ENCODE measurements at regions not wholly inside any gene's neighbourhood (a gene's known extent, or its start where the extent isn't known, plus 50 kb on each side); places are given as distances from the start of the nearest gene placed in this dataset.

- TF ChIP-seq, protein P1, sequence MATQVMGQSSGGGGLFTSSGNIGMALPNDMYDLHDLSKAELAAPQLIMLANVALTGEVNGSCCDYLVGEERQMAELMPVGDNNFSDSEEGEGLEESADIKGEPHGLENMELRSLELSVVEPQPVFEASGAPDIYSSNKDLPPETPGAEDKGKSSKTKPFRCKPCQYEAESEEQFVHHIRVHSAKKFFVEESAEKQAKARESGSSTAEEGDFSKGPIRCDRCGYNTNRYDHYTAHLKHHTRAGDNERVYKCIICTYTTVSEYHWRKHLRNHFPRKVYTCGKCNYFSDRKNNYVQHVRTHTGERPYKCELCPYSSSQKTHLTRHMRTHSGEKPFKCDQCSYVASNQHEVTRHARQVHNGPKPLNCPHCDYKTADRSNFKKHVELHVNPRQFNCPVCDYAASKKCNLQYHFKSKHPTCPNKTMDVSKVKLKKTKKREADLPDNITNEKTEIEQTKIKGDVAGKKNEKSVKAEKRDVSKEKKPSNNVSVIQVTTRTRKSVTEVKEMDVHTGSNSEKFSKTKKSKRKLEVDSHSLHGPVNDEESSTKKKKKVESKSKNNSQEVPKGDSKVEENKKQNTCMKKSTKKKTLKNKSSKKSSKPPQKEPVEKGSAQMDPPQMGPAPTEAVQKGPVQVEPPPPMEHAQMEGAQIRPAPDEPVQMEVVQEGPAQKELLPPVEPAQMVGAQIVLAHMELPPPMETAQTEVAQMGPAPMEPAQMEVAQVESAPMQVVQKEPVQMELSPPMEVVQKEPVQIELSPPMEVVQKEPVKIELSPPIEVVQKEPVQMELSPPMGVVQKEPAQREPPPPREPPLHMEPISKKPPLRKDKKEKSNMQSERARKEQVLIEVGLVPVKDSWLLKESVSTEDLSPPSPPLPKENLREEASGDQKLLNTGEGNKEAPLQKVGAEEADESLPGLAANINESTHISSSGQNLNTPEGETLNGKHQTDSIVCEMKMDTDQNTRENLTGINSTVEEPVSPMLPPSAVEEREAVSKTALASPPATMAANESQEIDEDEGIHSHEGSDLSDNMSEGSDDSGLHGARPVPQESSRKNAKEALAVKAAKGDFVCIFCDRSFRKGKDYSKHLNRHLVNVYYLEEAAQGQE (IDR thresholded peaks at IDR 0.05; ENCODE audit: unreplicated experiment): no peak
- no peak for TF ChIP-seq CTCF (conservative IDR thresholded peaks at IDR 0.05; ENCODE audit: low read depth in 2 of 2)
- no peak for TF ChIP-seq POLR2AphosphoS5 (IDR thresholded peaks at IDR 0.05; ENCODE audit: low read depth)
- TF ChIP-seq EZH2phosphoT487 (IDR thresholded peaks at IDR 0.05; ENCODE audit: unreplicated experiment): no peak
- TF ChIP-seq JUNB (IDR thresholded peaks at IDR 0.05; ENCODE audit: unreplicated experiment): no peak
- TF ChIP-seq NANOG (IDR thresholded peaks at IDR 0.05; ENCODE audit: borderline replicate concordance): no peak
- TF ChIP-seq EZH2 (IDR thresholded peaks at IDR 0.05; ENCODE audit: low read depth, unreplicated experiment): no peak
- TF ChIP-seq CREB1 (CRISPR knock-in tag; IDR thresholded peaks at IDR 0.05; ENCODE audit: low read depth): no peak
- no peak for TF ChIP-seq ETS1 (IDR thresholded peaks at IDR 0.05)
- TF ChIP-seq STAT1 (IDR thresholded peaks at IDR 0.05; ENCODE audit: unreplicated experiment): no peak
- no peak for TF ChIP-seq ZNF331 (CRISPR knock-in tag; IDR thresholded peaks at IDR 0.05; ENCODE audit: low read depth)
- TF ChIP-seq ZNF114 (CRISPR knock-in tag; IDR thresholded peaks at IDR 0.05): no peak
- TF ChIP-seq, protein P2, sequence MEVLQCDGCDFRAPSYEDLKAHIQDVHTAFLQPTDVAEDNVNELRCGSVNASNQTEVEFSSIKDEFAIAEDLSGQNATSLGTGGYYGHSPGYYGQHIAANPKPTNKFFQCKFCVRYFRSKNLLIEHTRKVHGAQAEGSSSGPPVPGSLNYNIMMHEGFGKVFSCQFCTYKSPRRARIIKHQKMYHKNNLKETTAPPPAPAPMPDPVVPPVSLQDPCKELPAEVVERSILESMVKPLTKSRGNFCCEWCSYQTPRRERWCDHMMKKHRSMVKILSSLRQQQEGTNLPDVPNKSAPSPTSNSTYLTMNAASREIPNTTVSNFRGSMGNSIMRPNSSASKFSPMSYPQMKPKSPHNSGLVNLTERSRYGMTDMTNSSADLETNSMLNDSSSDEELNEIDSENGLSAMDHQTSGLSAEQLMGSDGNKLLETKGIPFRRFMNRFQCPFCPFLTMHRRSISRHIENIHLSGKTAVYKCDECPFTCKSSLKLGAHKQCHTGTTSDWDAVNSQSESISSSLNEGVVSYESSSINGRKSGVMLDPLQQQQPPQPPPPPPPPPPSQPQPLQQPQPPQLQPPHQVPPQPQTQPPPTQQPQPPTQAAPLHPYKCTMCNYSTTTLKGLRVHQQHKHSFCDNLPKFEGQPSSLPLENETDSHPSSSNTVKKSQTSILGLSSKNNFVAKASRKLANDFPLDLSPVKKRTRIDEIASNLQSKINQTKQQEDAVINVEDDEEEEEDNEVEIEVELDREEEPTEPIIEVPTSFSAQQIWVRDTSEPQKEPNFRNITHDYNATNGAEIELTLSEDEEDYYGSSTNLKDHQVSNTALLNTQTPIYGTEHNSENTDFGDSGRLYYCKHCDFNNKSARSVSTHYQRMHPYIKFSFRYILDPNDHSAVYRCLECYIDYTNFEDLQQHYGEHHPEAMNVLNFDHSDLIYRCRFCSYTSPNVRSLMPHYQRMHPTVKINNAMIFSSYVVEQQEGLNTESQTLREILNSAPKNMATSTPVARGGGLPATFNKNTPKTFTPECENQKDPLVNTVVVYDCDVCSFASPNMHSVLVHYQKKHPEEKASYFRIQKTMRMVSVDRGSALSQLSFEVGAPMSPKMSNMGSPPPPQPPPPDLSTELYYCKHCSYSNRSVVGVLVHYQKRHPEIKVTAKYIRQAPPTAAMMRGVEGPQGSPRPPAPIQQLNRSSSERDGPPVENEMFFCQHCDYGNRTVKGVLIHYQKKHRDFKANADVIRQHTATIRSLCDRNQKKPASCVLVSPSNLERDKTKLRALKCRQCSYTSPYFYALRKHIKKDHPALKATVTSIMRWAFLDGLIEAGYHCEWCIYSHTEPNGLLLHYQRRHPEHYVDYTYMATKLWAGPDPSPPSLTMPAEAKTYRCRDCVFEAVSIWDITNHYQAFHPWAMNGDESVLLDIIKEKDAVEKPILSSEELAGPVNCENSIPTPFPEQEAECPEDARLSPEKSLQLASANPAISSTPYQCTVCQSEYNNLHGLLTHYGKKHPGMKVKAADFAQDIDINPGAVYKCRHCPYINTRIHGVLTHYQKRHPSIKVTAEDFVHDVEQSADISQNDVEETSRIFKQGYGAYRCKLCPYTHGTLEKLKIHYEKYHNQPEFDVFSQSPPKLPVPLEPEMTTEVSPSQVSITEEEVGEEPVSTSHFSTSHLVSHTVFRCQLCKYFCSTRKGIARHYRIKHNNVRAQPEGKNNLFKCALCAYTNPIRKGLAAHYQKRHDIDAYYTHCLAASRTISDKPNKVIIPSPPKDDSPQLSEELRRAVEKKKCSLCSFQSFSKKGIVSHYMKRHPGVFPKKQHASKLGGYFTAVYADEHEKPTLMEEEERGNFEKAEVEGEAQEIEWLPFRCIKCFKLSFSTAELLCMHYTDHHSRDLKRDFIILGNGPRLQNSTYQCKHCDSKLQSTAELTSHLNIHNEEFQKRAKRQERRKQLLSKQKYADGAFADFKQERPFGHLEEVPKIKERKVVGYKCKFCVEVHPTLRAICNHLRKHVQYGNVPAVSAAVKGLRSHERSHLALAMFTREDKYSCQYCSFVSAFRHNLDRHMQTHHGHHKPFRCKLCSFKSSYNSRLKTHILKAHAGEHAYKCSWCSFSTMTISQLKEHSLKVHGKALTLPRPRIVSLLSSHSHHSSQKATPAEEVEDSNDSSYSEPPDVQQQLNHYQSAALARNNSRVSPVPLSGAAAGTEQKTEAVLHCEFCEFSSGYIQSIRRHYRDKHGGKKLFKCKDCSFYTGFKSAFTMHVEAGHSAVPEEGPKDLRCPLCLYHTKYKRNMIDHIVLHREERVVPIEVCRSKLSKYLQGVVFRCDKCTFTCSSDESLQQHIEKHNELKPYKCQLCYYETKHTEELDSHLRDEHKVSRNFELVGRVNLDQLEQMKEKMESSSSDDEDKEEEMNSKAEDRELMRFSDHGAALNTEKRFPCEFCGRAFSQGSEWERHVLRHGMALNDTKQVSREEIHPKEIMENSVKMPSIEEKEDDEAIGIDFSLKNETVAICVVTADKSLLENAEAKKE (CRISPR knock-in tag; IDR thresholded peaks at IDR 0.05): no peak
These were observed 140.9 kb downstream of the TMEM30B start for GRCh38 chr14:61140271-61140670.

Measured in GM23338 (cell line).